ENCODE measurements at regions not wholly inside any gene's neighbourhood (a gene's known extent, or its start where the extent isn't known, plus 50 kb on each side); places are given as distances from the start of the nearest gene placed in this dataset.
A peak's percentile ranks its signal among the peaks of the same experiment; 100 is the strongest.

GRCh38 chr2:204110338-204110741 is 173.8 kb downstream of the ICOS start:
- DNase-seq, result peak; percentile 66

GRCh38 chr2:204110751-204111516 is 174.4 kb downstream of the ICOS start:
- no peak for DNase-seq

GRCh38 chr2:204112084-204112770 is 175.7 kb downstream of the ICOS start:
- DNase-seq, result no peak

- no peak for DNase-seq
Measured at GRCh38 chr2:204114295-204115136, 178.0 kb downstream of the ICOS start.

- no peak for DNase-seq
Measured at GRCh38 chr2:204115137-204116056, 178.8 kb downstream of the ICOS start.

GRCh38 chr2:204116159-204116792 is 179.7 kb downstream of the ICOS start:
- no peak for DNase-seq

- DNase-seq, result no peak
Measured at GRCh38 chr2:204122425-204122824, 185.9 kb downstream of the ICOS start.

- DNase-seq, result no peak
Measured at GRCh38 chr2:204124140-204124750, 187.7 kb downstream of the ICOS start.

GRCh38 chr2:204126705-204127104 is 190.1 kb downstream of the ICOS start:
- DNase-seq, result no peak

- no peak for DNase-seq
Measured at GRCh38 chr2:204127238-204127637, 190.7 kb downstream of the ICOS start.

GRCh38 chr2:204129591-204130294 is 193.2 kb downstream of the ICOS start:
- no peak for DNase-seq

- no peak for DNase-seq
Measured at GRCh38 chr2:204131621-204132020, 195.1 kb downstream of the ICOS start.

- DNase-seq, result no peak
Measured at GRCh38 chr2:204133476-204133875, 196.9 kb downstream of the ICOS start.

- DNase-seq, result no peak
Measured at GRCh38 chr2:204134421-204134820, 197.9 kb downstream of the ICOS start.

- DNase-seq, result no peak
Measured at GRCh38 chr2:204135752-204136151, 199.2 kb downstream of the ICOS start.

- DNase-seq, result no peak
Measured at GRCh38 chr2:204138206-204138605, 201.6 kb downstream of the ICOS start.

- DNase-seq, result no peak
Measured at GRCh38 chr2:204140246-204140645, 203.7 kb downstream of the ICOS start.

- no peak for DNase-seq
Measured at GRCh38 chr2:204143216-204144014, 206.9 kb downstream of the ICOS start.

GRCh38 chr2:204144492-204144891 is 207.9 kb downstream of the ICOS start:
- no peak for DNase-seq

- DNase-seq, result peak; percentile 51
Measured at GRCh38 chr2:204145263-204145751, 208.7 kb downstream of the ICOS start.
